ENCODE measurements at regions not wholly inside any gene's neighbourhood (a gene's known extent, or its start where the extent isn't known, plus 50 kb on each side); places are given as distances from the start of the nearest gene placed in this dataset.
"Not testable (repeated sequence)": the region's sequence is repeated elsewhere in the genome, so short reads cannot be mapped to it uniquely, and the experiment has no call there.

DNA sequence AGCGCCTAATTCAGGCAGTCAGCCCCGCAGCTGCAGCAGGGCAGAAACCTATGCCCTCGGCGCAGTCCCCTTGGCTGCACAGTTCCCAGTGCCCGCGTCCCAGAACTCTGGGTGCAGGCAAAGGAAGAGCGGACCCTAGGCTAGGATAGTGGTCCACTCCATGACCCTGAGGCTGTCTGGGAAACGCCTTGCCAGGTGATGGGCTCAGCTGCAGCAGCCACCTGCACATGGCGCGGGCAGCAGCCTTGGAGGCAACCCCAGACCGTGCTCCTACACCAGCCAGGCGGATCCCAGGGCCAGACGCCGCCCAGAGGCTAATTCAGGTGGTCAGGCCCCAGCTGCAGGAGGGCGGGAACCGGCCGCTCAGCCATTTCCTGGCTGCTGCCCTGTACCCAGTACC is 83.0 kb downstream of the POTEC start:
- CTCF ChIA-PET; H3K27ac ChIP-seq; DNase-seq (ENCODE audit: low spot score); POLR2A ChIA-PET (ENCODE audit: low non-redundant PET): not testable (repeated sequence)

DNA sequence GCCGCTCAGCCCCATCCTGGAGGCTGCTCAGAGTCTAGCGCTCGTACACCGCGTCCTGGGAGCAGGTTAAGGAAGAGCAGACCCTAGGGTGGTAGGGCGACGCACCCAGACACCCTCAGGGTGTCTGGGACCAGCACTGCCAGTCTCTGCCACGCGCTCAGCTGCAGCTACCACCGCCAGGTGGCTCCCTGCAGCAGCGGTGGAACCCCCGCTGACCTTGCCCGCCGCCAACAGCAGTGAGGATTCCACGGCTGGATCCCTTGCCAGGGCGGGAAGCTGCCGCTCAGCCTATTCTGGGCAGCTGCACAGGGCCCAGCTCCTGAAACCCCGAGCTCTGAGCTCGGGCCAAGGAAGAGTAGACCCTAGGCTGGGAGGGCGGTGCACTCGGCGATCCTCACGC is 83.6 kb downstream of the POTEC start:
- DNase-seq (ENCODE audit: low spot score); H3K27ac ChIP-seq; POLR2A ChIA-PET (ENCODE audit: low non-redundant PET); CTCF ChIA-PET: not testable (repeated sequence)

DNA sequence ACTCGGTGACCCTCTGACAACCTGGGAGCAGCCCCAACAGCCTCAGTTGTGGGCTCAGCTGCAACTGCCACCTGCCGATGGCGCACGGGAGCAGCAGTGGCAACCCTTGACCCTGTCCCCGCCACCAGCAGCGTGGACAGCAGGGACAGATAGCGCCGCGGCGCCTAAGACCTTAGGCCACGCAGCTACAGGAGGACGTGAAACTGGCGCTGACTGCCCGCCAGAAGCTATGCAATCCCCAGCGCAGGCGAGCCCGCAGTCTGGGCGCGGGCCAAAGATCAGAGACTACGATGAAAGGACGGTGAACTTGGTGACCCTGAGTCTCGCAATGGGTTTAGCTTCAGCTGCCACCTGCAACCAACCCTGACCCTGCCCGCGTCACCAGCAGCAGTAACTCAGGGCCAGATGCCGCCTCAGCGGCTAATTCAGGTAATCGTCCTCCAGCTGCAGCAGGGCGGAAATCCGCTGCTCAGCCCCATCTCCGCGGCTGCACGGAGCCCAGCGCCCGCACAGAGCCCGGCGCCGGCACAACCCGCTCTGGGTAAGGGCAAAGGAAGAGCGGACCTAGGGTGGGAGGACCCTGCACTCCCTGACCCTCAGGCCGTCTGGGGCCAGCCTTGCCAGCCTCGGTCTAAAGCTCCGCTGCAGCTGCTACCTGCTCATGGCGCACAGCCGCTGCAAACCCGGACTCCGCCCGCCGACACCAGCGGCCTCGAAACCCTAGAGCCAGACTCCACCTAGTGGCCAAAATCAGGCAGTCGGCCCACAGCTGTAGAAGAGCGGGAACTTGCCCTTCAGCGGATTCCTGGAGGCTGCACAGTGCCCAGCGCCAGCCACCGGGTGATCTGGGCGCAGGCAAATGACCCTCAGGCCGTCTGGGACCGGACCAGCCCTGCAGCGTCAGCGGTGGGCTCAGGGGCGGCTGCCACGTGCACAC is 85.1 kb downstream of the POTEC start:
- DNase-seq (ENCODE audit: low spot score); H3K27ac ChIP-seq; POLR2A ChIA-PET (ENCODE audit: low non-redundant PET): not testable (repeated sequence)
- CTCF ChIA-PET, result interaction anchor here (0.6 kb wide), 1 partner anchor 505 kb away, joined by 3 read pairs; no protein-coding TSS in a partner anchor

DNA sequence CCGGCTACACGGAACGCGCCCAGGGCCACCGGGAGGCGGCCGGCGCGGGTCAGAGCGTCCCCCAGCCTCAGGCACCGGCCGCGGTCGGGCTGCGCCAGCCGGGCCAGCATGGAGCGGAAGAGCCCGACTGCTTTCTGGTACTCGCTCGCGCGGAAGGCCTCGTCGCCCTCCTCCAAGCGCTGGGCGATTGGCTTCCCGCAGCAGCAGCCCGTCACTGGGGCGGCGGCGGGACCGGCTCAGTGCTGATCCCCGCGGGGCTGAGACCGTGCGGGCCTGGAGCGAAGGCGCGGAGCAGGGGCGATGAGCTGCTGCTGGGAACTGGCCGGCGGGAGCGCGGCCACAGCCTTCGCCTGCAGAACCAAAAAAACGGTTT is 92.8 kb downstream of the POTEC start:
- DNase-seq (ENCODE audit: low spot score); POLR2A ChIA-PET (ENCODE audit: low non-redundant PET); H3K27ac ChIP-seq: not testable (repeated sequence)
- CTCF ChIA-PET, result interaction anchor here (0.6 kb wide), 1 partner anchor 242 kb away, joined by 3 read pairs; no protein-coding TSS in a partner anchor

DNA sequence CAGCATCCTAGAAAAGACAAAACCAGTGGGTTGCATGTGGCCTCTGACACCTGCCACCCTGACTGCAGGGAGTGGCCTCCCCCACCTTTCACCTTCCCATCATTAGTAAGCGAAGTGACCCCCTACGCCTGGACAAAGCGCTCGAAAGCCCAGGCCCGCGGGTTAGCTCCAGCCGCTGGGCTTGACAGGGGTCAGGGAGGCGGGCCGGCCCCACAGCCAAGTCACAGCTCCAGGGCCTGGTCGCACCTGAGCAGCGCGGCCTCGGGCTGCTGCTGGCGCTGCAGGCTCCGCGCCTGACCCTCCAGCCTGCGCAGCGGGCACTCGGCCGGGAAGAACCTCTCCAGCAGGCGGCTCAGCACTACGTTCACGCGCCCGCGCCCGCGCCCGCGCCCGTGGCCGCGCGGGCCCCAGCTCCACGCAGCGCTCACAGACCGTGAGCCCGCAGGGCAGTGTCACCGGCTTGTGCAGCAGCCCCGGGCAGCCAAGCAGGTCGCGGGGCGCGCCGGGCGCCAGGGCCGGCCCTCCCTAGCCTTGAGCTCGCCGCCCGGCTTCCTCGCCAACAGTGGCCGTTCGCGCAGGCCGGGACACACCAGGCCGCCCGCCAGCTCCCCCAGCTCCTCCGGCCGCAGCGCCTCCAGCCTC is 93.3 kb downstream of the POTEC start:
- DNase-seq (ENCODE audit: low spot score); POLR2A ChIA-PET (ENCODE audit: low non-redundant PET); H3K27ac ChIP-seq: not testable (repeated sequence)
- CTCF ChIA-PET, result interaction anchor here (0.6 kb wide), 1 partner anchor 242 kb away, joined by 3 read pairs; no protein-coding TSS in a partner anchor

DNA sequence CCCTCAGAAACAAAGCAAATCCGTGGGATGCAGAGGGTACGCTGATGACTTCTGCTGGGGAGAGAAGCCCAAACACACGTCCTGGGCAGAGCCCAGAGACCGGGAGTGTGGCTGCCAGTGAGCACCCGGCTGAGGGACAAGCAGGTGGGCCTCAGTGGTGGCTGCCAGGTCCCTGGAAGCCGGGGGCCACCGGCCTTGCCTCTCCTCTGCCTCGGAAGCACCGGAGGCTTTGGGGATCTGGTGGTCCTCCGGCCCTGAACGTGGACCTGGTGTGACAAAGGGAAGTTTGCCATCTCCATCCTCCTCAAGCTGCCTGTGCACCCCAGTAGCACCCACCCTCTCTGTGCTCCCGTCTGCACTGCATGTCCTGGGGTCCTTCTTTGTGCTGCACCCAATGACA is 94.3 kb downstream of the POTEC start:
- POLR2A ChIA-PET (ENCODE audit: low non-redundant PET); DNase-seq (ENCODE audit: low spot score); H3K27ac ChIP-seq; CTCF ChIA-PET: not testable (repeated sequence)

DNA sequence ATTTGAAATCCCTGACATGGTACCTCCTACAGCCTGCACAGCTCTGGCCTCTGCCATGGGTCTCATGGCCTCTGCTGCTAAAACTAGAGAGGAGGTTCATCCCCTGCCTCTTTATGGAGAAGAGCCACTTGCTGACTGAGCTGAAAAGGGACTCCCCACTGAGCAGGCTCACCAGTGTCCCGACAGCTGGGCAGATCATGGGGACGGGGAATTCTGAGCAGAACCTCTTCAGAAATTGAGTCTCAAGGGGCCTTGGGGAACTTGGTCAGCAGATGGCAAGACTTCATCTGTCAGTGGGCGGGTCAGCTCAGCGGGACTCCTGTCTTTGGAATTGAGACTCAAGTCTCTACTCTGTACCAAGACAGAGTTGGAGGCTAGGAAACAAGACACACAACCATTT is 95.7 kb downstream of the POTEC start:
- DNase-seq (ENCODE audit: low spot score); CTCF ChIA-PET; H3K27ac ChIP-seq; POLR2A ChIA-PET (ENCODE audit: low non-redundant PET): not testable (repeated sequence)

DNA sequence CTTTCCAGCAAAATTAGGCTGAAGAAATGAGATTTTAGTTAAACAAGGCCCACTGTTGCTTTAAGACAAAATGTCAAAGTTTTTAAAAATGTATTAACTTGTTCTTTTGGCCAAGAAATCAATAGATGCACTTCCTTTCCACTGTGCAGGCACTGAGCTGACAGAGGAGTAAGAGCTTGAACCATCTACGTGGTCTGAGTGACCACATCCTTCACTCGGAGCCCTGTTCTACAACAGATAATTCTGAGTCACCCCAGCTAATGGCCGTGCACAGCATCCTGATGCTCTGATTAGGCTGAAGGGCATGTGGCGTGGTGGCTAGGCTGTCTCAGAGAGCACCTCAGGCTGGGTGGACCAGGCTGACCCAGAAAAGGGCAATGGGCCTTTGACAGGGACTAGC is 107.9 kb downstream of the POTEC start:
- CTCF ChIA-PET; DNase-seq (ENCODE audit: low spot score); POLR2A ChIA-PET (ENCODE audit: low non-redundant PET); H3K27ac ChIP-seq: not testable (repeated sequence)

DNA sequence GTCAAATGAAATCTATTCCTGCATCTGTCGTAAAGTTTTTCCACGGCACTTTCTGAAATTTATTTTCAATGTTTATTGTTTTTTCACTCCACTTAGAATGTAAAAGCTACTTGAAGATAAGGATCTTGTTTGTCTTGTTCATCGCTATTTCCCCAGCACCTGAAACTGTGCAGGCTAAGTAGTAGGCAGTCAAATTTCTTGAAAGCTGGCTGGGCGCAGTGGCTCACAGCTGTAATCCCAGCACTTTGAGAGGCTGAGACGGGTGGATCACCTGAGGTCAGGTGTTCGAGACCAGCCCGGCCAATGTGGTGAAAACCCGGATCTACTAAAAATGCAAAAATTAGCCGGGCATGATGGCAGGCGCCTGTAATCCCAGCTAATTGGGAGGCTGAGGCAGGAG is 111.0 kb downstream of the POTEC start:
- H3K27ac ChIP-seq; DNase-seq (ENCODE audit: low spot score); CTCF ChIA-PET; POLR2A ChIA-PET (ENCODE audit: low non-redundant PET): not testable (repeated sequence)

DNA sequence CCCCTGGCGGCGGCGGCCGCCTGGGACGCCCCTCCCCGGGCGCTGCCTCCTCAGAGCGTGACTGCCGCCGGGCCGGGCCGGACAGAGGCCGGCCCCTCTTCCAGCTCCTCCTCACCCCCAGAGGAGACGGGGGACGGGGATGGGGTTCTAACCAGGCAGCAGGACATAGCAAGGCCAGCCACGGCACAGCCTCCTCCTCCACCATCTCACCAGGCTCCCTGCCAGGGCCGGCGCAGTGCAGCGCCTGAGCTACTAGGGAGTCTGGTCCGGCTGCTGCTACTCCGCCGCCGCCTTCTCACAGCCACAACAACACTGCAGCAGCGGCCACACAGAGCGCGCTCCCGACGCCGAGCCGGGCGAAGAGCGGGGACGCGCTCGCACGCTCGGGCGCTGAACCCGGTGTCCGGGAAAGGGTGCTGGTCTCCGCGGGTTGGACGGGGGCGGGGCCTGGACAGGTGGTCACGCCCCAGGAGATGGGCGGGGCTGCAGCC is 112.3 kb downstream of the POTEC start:
- CTCF ChIA-PET; POLR2A ChIA-PET (ENCODE audit: low non-redundant PET); H3K27ac ChIP-seq: not testable (repeated sequence)
- peak; percentile 18 for DNase-seq (ENCODE audit: low spot score)

DNA sequence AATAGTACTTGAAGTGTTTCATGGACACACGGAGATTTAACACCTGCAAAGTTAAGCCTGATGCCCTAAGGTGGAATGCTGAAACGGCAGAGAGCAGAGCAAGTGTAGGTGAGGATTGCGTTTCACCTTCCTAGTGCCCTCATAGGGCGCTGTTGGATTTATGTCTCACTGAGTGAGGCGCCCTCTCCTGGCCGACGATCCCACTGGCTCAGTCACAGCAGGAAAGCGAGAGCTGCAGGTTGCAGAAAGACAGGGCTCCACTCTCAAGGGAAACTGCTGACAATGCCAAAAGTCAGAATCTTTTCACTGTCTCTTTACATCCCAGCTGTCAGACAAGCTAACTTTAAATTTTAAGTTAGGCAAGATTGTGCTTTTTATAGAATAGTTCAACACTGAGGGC is 127.6 kb downstream of the POTEC start:
- H3K27ac ChIP-seq; CTCF ChIA-PET; POLR2A ChIA-PET (ENCODE audit: low non-redundant PET); DNase-seq (ENCODE audit: low spot score): not testable (repeated sequence)

DNA sequence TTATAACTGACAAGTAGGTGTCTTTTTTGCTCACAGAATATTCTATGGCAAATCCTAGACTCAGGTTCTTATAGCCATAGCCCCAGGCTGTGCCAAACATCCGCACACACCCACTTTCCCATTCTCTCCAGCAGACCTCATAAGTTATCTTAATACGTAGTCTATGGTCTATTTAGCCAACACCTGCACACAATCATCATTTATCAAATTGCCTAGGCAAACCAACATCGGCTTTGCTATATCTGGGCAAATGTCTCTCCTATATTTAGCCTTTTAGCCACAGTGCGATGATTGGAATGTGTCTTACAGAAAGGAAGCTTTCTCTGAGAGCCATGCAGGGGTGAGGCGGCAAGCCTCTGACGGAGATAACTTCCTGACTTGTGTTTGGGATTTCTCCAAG is 128.0 kb downstream of the POTEC start:
- DNase-seq (ENCODE audit: low spot score); POLR2A ChIA-PET (ENCODE audit: low non-redundant PET); CTCF ChIA-PET; H3K27ac ChIP-seq: not testable (repeated sequence)

DNA sequence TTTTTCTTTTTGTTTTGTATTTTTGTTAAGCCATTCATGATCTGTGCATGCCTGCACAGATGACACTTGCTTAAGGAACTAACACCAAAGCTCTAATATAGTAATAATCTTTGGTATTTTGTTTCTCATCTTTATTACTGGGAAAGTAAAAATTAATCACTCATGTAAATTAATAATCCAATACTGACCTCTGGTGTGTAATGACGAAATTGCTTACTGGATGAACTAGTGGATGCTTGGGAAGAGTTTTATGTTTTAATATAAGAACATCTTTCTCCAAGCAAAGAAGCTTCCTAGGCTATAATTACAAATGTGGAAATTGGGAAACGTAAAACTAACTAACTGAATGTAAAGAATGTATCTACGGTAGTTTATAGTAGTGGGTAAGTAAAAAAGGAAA is 147.9 kb downstream of the POTEC start:
- H3K27ac ChIP-seq; CTCF ChIA-PET; POLR2A ChIA-PET (ENCODE audit: low non-redundant PET); DNase-seq (ENCODE audit: low spot score): not testable (repeated sequence)
- TF ChIP-seq, protein P1, sequence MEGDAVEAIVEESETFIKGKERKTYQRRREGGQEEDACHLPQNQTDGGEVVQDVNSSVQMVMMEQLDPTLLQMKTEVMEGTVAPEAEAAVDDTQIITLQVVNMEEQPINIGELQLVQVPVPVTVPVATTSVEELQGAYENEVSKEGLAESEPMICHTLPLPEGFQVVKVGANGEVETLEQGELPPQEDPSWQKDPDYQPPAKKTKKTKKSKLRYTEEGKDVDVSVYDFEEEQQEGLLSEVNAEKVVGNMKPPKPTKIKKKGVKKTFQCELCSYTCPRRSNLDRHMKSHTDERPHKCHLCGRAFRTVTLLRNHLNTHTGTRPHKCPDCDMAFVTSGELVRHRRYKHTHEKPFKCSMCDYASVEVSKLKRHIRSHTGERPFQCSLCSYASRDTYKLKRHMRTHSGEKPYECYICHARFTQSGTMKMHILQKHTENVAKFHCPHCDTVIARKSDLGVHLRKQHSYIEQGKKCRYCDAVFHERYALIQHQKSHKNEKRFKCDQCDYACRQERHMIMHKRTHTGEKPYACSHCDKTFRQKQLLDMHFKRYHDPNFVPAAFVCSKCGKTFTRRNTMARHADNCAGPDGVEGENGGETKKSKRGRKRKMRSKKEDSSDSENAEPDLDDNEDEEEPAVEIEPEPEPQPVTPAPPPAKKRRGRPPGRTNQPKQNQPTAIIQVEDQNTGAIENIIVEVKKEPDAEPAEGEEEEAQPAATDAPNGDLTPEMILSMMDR (conservative IDR thresholded peaks at IDR 0.05; ENCODE audit: low read depth), result 0 out of 2 replicates have a peak, but pooled peaks have one; percentile 13

DNA sequence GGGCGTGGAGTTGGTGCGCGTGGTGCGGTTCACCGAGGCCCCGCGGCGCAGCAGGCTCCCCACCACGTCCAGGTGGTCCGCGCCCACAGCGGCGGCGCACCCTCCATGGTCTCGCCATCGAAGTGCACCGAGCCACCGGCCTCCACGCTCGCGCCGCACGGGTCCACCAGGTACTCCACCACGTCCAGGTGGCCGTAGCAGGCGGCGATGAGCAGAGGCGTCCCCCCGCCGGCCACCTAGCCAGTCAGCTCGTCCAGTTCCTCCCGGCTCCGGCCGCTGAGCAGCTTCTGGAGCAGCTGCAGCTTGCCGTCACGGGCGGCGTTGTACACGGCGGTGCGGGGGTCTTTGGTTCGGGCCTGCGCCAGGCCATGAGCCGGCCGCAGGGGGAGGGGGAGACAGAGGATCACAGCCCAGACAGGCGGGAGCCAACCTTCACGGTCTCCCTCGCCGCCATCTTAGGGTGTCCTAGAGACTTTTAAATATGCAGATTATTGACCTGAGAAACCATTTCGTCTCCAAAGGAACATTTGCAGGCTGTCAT is 149.8 kb downstream of the POTEC start:
- CTCF ChIA-PET; POLR2A ChIA-PET (ENCODE audit: low non-redundant PET); DNase-seq (ENCODE audit: low spot score); H3K27ac ChIP-seq: not testable (repeated sequence)

DNA sequence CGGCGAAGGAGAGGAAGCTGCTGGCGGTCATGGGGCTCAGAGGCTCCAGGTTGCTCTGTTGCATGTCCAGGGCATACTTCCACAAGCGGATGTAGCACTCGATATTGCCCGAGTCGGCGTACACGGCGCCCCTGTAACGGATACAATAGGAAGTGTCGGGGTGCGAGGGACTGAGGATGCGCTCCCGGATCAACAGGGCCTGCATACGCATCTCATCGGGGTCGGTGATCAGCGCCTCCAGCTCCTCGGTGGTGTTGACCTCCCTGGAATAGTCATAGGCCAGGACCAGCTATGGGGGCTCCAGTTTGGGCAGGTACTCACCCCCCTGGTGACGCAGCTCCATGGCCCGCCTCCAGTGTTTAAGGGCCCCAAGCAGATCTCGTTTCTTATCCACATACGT is 150.8 kb downstream of the POTEC start:
- CTCF ChIA-PET; H3K27ac ChIP-seq; POLR2A ChIA-PET (ENCODE audit: low non-redundant PET); DNase-seq (ENCODE audit: low spot score): not testable (repeated sequence)

DNA sequence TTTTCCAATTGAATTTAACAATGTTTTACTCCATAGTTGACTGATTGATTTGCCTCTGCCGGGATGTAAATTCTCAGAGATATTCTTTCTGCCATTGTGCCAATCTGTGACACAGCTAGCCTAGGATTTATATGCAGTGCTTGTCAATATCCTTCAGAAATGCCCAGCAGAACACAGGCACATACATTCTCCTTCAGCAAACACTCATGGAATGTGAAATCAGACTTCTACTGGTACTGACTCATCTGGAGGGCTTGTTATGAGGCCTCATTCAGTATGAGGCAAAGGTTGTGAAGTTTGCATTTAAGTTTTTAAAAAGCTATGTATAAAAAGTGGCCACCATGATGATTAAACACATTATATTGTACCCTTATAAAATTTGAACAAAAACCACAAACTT is 158.4 kb downstream of the POTEC start:
- CTCF ChIA-PET; POLR2A ChIA-PET (ENCODE audit: low non-redundant PET); H3K27ac ChIP-seq; DNase-seq (ENCODE audit: low spot score): not testable (repeated sequence)
